GM12878 (cell line): ENCODE measurements at regions not wholly inside any gene's neighbourhood (a gene's known extent, or its start where the extent isn't known, plus 50 kb on each side); places are given as distances from the start of the nearest gene placed in this dataset.

Experiments
- ATAC-seq: fragments of 200-7000 bp; cut with Tn5 transposase; 3 replicates; pipeline ENCODE4 v1.9.1; 2020; ENCODE audit warnings: mild to moderate bottlenecking, moderate library complexity
- BruUV-seq: library from RNA; stranded (reverse); fragments of 400-500 nt; replicated peaks from 2 replicates; lab custom pipeline; 2021; lab: Mats Ljungman, UMichigan
- CTCF ChIA-PET: fragments of 300-600 bp; sonication (Branson Sonifier 250); formaldehyde crosslinking; extraction: SDS; loops from one replicate; lab custom pipeline; 2021; ENCODE audit warnings: inconsistent platforms; lab: Yijun Ruan, JAX
- POLR2A ChIA-PET: fragments of 350-600 bp; formaldehyde crosslinking; extraction: SDS; loops from one replicate; lab custom pipeline; 2021; ENCODE audit warnings: inconsistent platforms; lab: Charles Lee
- RAD21 ChIA-PET: fragments of 300-600 bp; sonication (Branson Sonifier 250); formaldehyde crosslinking; loops from one replicate; lab custom pipeline; 2023; ENCODE audit warnings: antibody characterized with exemption; ENCODE audit not compliant: unreplicated experiment; lab: Charles Lee
- SMC1A ChIA-PET: fragments of 300-600 bp; sonication (Branson Sonifier 250); formaldehyde crosslinking; loops from one replicate; lab custom pipeline; 2023; ENCODE audit not compliant: unreplicated experiment, uncharacterized antibody; lab: Charles Lee
- DNase-seq: peaks from one replicate; pipeline ENCODE4 v3.0.0-alpha.2; 2011; ENCODE audit warnings: low read depth, low spot score
- FAIRE-seq: peaks from 3 replicates; lab custom pipeline; 2011; peaks lifted over from hg19 to GRCh38; lab: Jason Lieb, UNC
- H2AFZ ChIP-seq: 2 replicates; pipeline ENCODE4 v1.6.0; 2011; ENCODE audit warnings: low read depth, low read length, control low read depth; ENCODE audit not compliant: control insufficient read depth
- H3K27ac ChIP-seq: 2 replicates; pipeline ENCODE4 v1.5.1; 2011; ENCODE audit warnings: control low read depth; ENCODE audit not compliant: control insufficient read depth, insufficient read depth
- H3K27me3 ChIP-seq, 2 experiments: replicated peaks in 1 of 2; 2 replicates each; pipeline versions ENCODE4 v1.6.0 to v1.6.1; 2011; ENCODE audit warnings: low read length in 1 of 2; ENCODE audit not compliant: control insufficient read depth in 2 of 2, insufficient read depth in 2 of 2
- H3K36me3 ChIP-seq, 2 experiments: 2 replicates each; pipeline ENCODE4 v1.5.1; 2011; ENCODE audit warnings: low read length in 1 of 2; ENCODE audit not compliant: control insufficient read depth in 2 of 2, insufficient read depth in 2 of 2
- H3K4me1 ChIP-seq: 2 replicates; pipeline ENCODE4 v1.6.1; 2011; ENCODE audit warnings: mild to moderate bottlenecking, low read length, moderate library complexity, mixed read lengths; ENCODE audit not compliant: control insufficient read depth, insufficient read depth
- H3K4me2 ChIP-seq: 2 replicates; pipeline ENCODE4 v1.6.0; 2011; ENCODE audit warnings: control low read depth; ENCODE audit not compliant: control insufficient read depth, insufficient read depth
- H3K4me3 ChIP-seq: fragments of 200-600 bp; sonication (generic); 2 replicates; pipeline ENCODE4 v1.5.1; 2016
- H3K79me2 ChIP-seq: 2 replicates; pipeline ENCODE4 v1.6.0; 2011; ENCODE audit warnings: low read length; ENCODE audit not compliant: control insufficient read depth, insufficient read depth
- H3K9ac ChIP-seq: 2 replicates; pipeline ENCODE4 v1.8.0; 2011; ENCODE audit warnings: low read length, control low read depth, mixed read lengths; ENCODE audit not compliant: control insufficient read depth, insufficient read depth
- H3K9me3 ChIP-seq: replicated peaks from 3 replicates; pipeline ENCODE4 v1.5.1; 2011; ENCODE audit warnings: mild to moderate bottlenecking, low read length; ENCODE audit not compliant: control insufficient read depth, insufficient read depth
- H4K20me1 ChIP-seq: 2 replicates; pipeline ENCODE4 v1.6.0; 2011; ENCODE audit not compliant: control insufficient read depth, insufficient read depth
- GABPA ChIP-seq: IDR thresholded peaks from 2 replicates; pipeline ENCODE4 v1.6.1; 2014; ENCODE audit warnings: antibody characterized with exemption, low read depth, mild to moderate bottlenecking, inconsistent platforms
- HCFC1 ChIP-seq: fragments of 150-350 bp; IDR thresholded peaks from 2 replicates; pipeline ENCODE4 v1.6.1; 2014; ENCODE audit warnings: low read length
- IKZF2 ChIP-seq, 2 experiments: fragments of 450-650 bp; IDR thresholded peaks; 2 replicates each; pipeline ENCODE4 v1.6.1; 2017; ENCODE audit warnings: mild to moderate bottlenecking in 2 of 2, moderate library complexity in 2 of 2
- JUND ChIP-seq: IDR thresholded peaks from 2 replicates; pipeline ENCODE4 v1.6.1; 2012; ENCODE audit warnings: low read depth, mild to moderate bottlenecking, low read length, improper control_type of control experiment, moderate library complexity
- KAT2A ChIP-seq: conservative IDR thresholded peaks from 2 replicates; pipeline ENCODE4 v1.6.1; 2011; ENCODE audit warnings: low read depth, low read length; ENCODE audit not compliant: control insufficient read depth
- MEF2B ChIP-seq: fragments of 450-650 bp; IDR thresholded peaks from 2 replicates; pipeline ENCODE4 v1.6.1; 2018; ENCODE audit warnings: mild to moderate bottlenecking, moderate library complexity; ENCODE audit not compliant: partially characterized antibody, poor library complexity, severe bottlenecking
- MXI1 ChIP-seq: fragments of 150-350 bp; IDR thresholded peaks from 2 replicates; pipeline ENCODE4 v1.6.1; 2011; ENCODE audit warnings: low read depth, mild to moderate bottlenecking, inconsistent platforms, low read length, improper control_type of control experiment
- NFYA ChIP-seq: IDR thresholded peaks from 2 replicates; pipeline ENCODE4 v1.6.1; 2011; ENCODE audit warnings: low read depth, mild to moderate bottlenecking, low read length, improper control_type of control experiment, borderline replicate concordance
- REST ChIP-seq: IDR thresholded peaks from 2 replicates; pipeline ENCODE4 v1.6.1; 2012; ENCODE audit warnings: mild to moderate bottlenecking, low read depth, low read length
- TAF1 ChIP-seq: IDR thresholded peaks from 2 replicates; pipeline ENCODE4 v1.6.1; 2011; ENCODE audit warnings: mild to moderate bottlenecking, low read depth, low read length, borderline replicate concordance
- TCF3 ChIP-seq: IDR thresholded peaks from 2 replicates; pipeline ENCODE4 v1.6.1; 2012; ENCODE audit warnings: low read depth, mild to moderate bottlenecking, low read length, borderline replicate concordance; ENCODE audit not compliant: insufficient read depth
- ZNF274 ChIP-seq: IDR thresholded peaks from one replicate; pipeline ENCODE4 v1.8.0; 2011; ENCODE audit not compliant: insufficient read length, insufficient read depth
- ZZZ3 ChIP-seq: IDR thresholded peaks from 2 replicates; pipeline ENCODE4 v1.6.1; 2011; ENCODE audit warnings: low read depth; ENCODE audit not compliant: control insufficient read depth, insufficient read length
- WGBS: methylation state at CpG from one replicate; pipeline ENCODE4 v1.1.6; 2016; ENCODE audit warnings: low lambda C conversion rate; ENCODE audit not compliant: insufficient replicate concordance, insufficient coverage; ENCODE audit errors: missing lambda C conversion rate; 5-methylcytosine and 5-hydroxymethylcytosine counted together
- in situ Hi-C: fragments of 300-500 bp; cut with MboI; formaldehyde crosslinking; loops from 9 replicates; pipeline ENCODE4 v1.14.3; 2018; ENCODE audit warnings: mixed read lengths
- intact Hi-C: fragments of 100-400 bp; cut with micrococcal nuclease; formaldehyde crosslinking; loops from one replicate; pipeline ENCODE4 v1.14.2; 2022; ENCODE audit not compliant: unreplicated experiment
- TF ChIP-seq, protein P1 (sequence below): fragments of 450-650 bp; IDR thresholded peaks from 2 replicates; pipeline ENCODE4 v1.6.1; 2017; ENCODE audit warnings: mild to moderate bottlenecking, low read depth, inconsistent platforms; ENCODE audit not compliant: poor library complexity, severe bottlenecking

DNA sequence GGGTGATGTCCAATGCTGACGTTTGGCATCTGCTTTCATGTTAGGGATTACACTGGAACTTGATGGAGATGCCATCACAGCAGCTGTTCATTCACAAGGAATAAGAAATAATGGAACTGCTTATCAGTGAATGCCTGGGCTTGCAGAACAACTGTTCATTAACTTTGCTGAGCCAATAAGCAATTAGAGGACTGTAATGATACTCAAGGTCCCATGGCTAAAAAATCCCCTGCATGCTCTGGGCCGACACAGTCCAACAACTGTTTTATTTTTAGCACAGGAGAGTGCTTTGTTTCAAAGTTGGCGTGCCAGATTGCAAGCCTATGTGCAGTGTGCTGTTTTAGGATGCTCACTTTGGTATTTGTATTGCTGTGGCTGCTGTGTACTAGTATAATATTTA is 408.0 kb upstream of the RGPD4 start:
- Histone ChIP-seq H4K20me1 (no peaks in the 10 kb centered on the region), H3K9ac (no peak overlapping the region), H3K4me3 (no peak overlapping the region), H3K27me3 (no peaks in the 10 kb centered on the region), H3K79me2 (no peaks in the 10 kb centered on the region), H2AFZ (no peak overlapping the region), H3K4me1 (no peaks in the 10 kb centered on the region), H3K27ac (no peak overlapping the region), H3K4me2 (no peak overlapping the region), H3K9me3 (no peaks in the 10 kb centered on the region), H3K36me3 (no peaks in the 10 kb centered on the region)
- RAD21 ChIA-PET, result no interaction called here
- CTCF ChIA-PET, result no interaction called here
- POLR2A ChIA-PET, result no interaction called here
- SMC1A ChIA-PET, result no interaction called here
- intact Hi-C loops (no loop called here), in situ Hi-C loops (no loop called here)
- TF ChIP-seq TAF1, result no peak
- TF ChIP-seq, protein P1, sequence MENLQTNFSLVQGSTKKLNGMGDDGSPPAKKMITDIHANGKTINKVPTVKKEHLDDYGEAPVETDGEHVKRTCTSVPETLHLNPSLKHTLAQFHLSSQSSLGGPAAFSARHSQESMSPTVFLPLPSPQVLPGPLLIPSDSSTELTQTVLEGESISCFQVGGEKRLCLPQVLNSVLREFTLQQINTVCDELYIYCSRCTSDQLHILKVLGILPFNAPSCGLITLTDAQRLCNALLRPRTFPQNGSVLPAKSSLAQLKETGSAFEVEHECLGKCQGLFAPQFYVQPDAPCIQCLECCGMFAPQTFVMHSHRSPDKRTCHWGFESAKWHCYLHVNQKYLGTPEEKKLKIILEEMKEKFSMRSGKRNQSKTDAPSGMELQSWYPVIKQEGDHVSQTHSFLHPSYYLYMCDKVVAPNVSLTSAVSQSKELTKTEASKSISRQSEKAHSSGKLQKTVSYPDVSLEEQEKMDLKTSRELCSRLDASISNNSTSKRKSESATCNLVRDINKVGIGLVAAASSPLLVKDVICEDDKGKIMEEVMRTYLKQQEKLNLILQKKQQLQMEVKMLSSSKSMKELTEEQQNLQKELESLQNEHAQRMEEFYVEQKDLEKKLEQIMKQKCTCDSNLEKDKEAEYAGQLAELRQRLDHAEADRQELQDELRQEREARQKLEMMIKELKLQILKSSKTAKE, result no peak
- TF ChIP-seq KAT2A, result no peak
- no peak for TF ChIP-seq NFYA
- FAIRE-seq (no peak), ATAC-seq (no peak), DNase-seq (no peak)
- BruUV-seq, result no TSS peak
- 0% methylated on average over 3 of the region's 3 CpGs for WGBS

GRCh38 chr2:107419191-107419590 is 407.5 kb upstream of the RGPD4 start:
- H3K4me2 ChIP-seq, result no peak overlapping the region
- no peak overlapping the region for H3K27ac ChIP-seq
- DNase-seq (no peak), FAIRE-seq (no peak), ATAC-seq (no peak)
- H3K79me2 ChIP-seq, result no peaks in the 10 kb centered on the region
- H3K4me1 ChIP-seq, result no peaks in the 10 kb centered on the region
- H3K9me3 ChIP-seq, result no peaks in the 10 kb centered on the region
- WGBS, result 0% methylated on average over 1 of the region's 1 CpG
- in situ Hi-C loops, result no loop called here
- intact Hi-C loops, result no loop called here
- no peak overlapping the region for H2AFZ ChIP-seq
- ChIA-PET SMC1A (no interaction called here), RAD21 (no interaction called here), POLR2A (no interaction called here), CTCF (no interaction called here)
- H3K4me3 ChIP-seq, result no peak overlapping the region
- no peak overlapping the region for H3K9ac ChIP-seq
- no TSS peak for BruUV-seq
- H4K20me1 ChIP-seq, result no peaks in the 10 kb centered on the region
- H3K36me3 ChIP-seq, result no peaks in the 10 kb centered on the region
- no peaks in the 10 kb centered on the region for H3K27me3 ChIP-seq
- TF ChIP-seq TAF1 (no peak), HCFC1 (no peak), TCF3 (no peak), GABPA (no peak), MXI1 (no peak), IKZF2 (IDR thresholded peaks at IDR 0.05) (no peak), ZZZ3 (no peak), JUND (no peak), MEF2B (no peak), ZNF274 (no peak), REST (no peak)
